Caco-2 (cell line): ENCODE measurements at regions not wholly inside any gene's neighbourhood (a gene's known extent, or its start where the extent isn't known, plus 50 kb on each side); places are given as distances from the start of the nearest gene placed in this dataset.

Experiments used
- BruUV-seq: library from RNA; stranded (reverse); fragments of 400-500 nt; replicated peaks from 2 replicates; lab custom pipeline; 2021; lab: Mats Ljungman, UMichigan
- CTCF ChIA-PET: fragments of 300-600 bp; sonication (Branson Sonifier 250); formaldehyde crosslinking; loops from one replicate; lab custom pipeline; 2022; ENCODE audit warnings: antibody characterized with exemption; lab: Charles Lee
- POLR2A ChIA-PET: fragments of 300-600 bp; sonication (Branson Sonifier 250); formaldehyde crosslinking; loops from one replicate; lab custom pipeline; 2022; ENCODE audit warnings: antibody characterized with exemption; lab: Charles Lee
- DNase-seq, 2 experiments: peaks; one replicate each; pipeline versions ENCODE4 v3.0.0 to v3.0.0-alpha.2; 2020 to 2022
- H3K27me3 ChIP-seq: replicated peaks from 2 replicates; pipeline ENCODE4 v1.6.0; 2011; ENCODE audit warnings: low read length; ENCODE audit not compliant: control insufficient read depth, insufficient read depth
- H3K36me3 ChIP-seq: 2 replicates; pipeline ENCODE4 v1.5.1; 2011; ENCODE audit warnings: low read length; ENCODE audit not compliant: control insufficient read depth, insufficient read depth
- H3K4me1 ChIP-seq: fragments of 250-450 bp; sonication (Bioruptor Pico); 2 replicates; pipeline ENCODE4 v1.5.1; 2020; ENCODE audit warnings: mild to moderate bottlenecking
- H3K4me3 ChIP-seq: 2 replicates; pipeline ENCODE4 v1.5.1; 2011; ENCODE audit warnings: low read depth, mild to moderate bottlenecking, control low read depth, low read length
- H3K9me3 ChIP-seq: fragments of 250-450 bp; sonication (Bioruptor Pico); 2 replicates; pipeline ENCODE4 v1.5.1; 2020; ENCODE audit warnings: mild to moderate bottlenecking, moderate library complexity
- H3K27ac Mint-ChIP-seq: one replicate; pipeline ENCODE4 v1.8.0; 2022; ENCODE audit warnings: mixed read lengths; ENCODE audit not compliant: unreplicated experiment
- H3K27me3 Mint-ChIP-seq: one replicate; pipeline ENCODE4 v1.8.0; 2022; ENCODE audit warnings: mixed read lengths; ENCODE audit not compliant: insufficient read depth, unreplicated experiment
- H3K36me3 Mint-ChIP-seq: one replicate; pipeline ENCODE4 v1.8.0; 2022; ENCODE audit warnings: mild to moderate bottlenecking, mixed read lengths; ENCODE audit not compliant: insufficient read depth, unreplicated experiment
- H3K4me1 Mint-ChIP-seq: one replicate; pipeline ENCODE4 v1.8.0; 2022; ENCODE audit warnings: low read depth, mixed read lengths; ENCODE audit not compliant: unreplicated experiment
- H3K4me3 Mint-ChIP-seq: one replicate; pipeline ENCODE4 v1.8.0; 2022; ENCODE audit warnings: mild to moderate bottlenecking, moderate library complexity, mixed read lengths; ENCODE audit not compliant: unreplicated experiment
- H3K9me3 Mint-ChIP-seq: one replicate; pipeline ENCODE4 v1.8.0; 2022; ENCODE audit warnings: mixed read lengths; ENCODE audit not compliant: unreplicated experiment
- CTCF ChIP-seq, 2 experiments: fragments of 200-600 bp in 1 of 2; IDR thresholded peaks; 1 replicate in 1 of 2; 2 replicates in 1 of 2; pipeline versions ENCODE4 v1.5.1 to v1.8.0; 2011 to 2022; ENCODE audit warnings: antibody characterized with exemption in 1 of 2, control low read depth in 1 of 2, inconsistent platforms in 1 of 2, low read depth in 1 of 2, low read length in 1 of 2, mild to moderate bottlenecking in 1 of 2, moderate library complexity in 1 of 2; ENCODE audit not compliant: insufficient read depth in 1 of 2, severe bottlenecking in 1 of 2, unreplicated experiment in 1 of 2
- intact Hi-C: fragments of 100-400 bp; cut with micrococcal nuclease; formaldehyde crosslinking; loops from one replicate; pipeline ENCODE4 v1.10.0; 2022; ENCODE audit not compliant: unreplicated experiment

- POLR2A ChIA-PET, result no interaction called here
- Histone ChIP-seq H3K36me3 (no peaks in the 10 kb centered on the region), H3K4me3 (no peak overlapping the region), H3K27me3 (no peaks in the 10 kb centered on the region), H3K4me1 (no peaks in the 10 kb centered on the region), H3K9me3 (no peaks in the 10 kb centered on the region)
- Mint-ChIP-seq H3K4me3 (no peak overlapping the region), H3K27me3 (peaks cover 2% of the 10 kb centered on the region), H3K27ac (no peak overlapping the region), H3K36me3 (no peaks in the 10 kb centered on the region), H3K9me3 (no peaks in the 10 kb centered on the region), H3K4me1 (no peaks in the 10 kb centered on the region)
- CTCF ChIA-PET, result no interaction called here
- intact Hi-C loops, result no loop called here
- no peak for TF ChIP-seq CTCF (IDR thresholded peaks at IDR 0.05; ENCODE audit: insufficient read depth in 1 of 2, low read depth in 1 of 2, low read length in 1 of 2, severe bottlenecking in 1 of 2, unreplicated experiment in 1 of 2)
- no peak for DNase-seq
- no TSS peak for BruUV-seq
These were observed 916.3 kb upstream of the WWC1 start for GRCh38 chr5:167375125-167375524.

GRCh38 chr5:167378894-167379723 lies 912.3 kb upstream of the WWC1 start:
- ChIA-PET POLR2A (no interaction called here), CTCF (interaction anchor here (0.7 kb wide), 1 partner anchor 478 kb away, joined by 4 read pairs; no protein-coding TSS in a partner anchor)
- Histone ChIP-seq H3K27me3 (no peaks in the 10 kb centered on the region), H3K4me3 (no peak overlapping the region), H3K36me3 (no peaks in the 10 kb centered on the region), H3K9me3 (no peaks in the 10 kb centered on the region), H3K4me1 (no peaks in the 10 kb centered on the region)
- TF ChIP-seq CTCF (IDR thresholded peaks at IDR 0.05; ENCODE audit: insufficient read depth in 1 of 2, low read depth in 1 of 2, low read length in 1 of 2, severe bottlenecking in 1 of 2, unreplicated experiment in 1 of 2), result no peak
- no peak for DNase-seq
- Mint-ChIP-seq H3K4me1 (no peaks in the 10 kb centered on the region), H3K27ac (no peak overlapping the region), H3K36me3 (no peaks in the 10 kb centered on the region), H3K27me3 (peaks cover 3% of the 10 kb centered on the region), H3K4me3 (no peak overlapping the region), H3K9me3 (no peaks in the 10 kb centered on the region)
- no TSS peak for BruUV-seq
- intact Hi-C loops, result no loop called here

- intact Hi-C loops, result no loop called here
- TF ChIP-seq CTCF (IDR thresholded peaks at IDR 0.05; ENCODE audit: insufficient read depth in 1 of 2, low read depth in 1 of 2, low read length in 1 of 2, severe bottlenecking in 1 of 2, unreplicated experiment in 1 of 2), result no peak
- H3K27ac Mint-ChIP-seq, result no peak overlapping the region
- no peaks in the 10 kb centered on the region for H3K27me3 ChIP-seq
- ChIA-PET POLR2A (no interaction called here), CTCF (no interaction called here)
- no peak overlapping the region for H3K4me3 ChIP-seq
- H3K36me3 ChIP-seq, result no peaks in the 10 kb centered on the region
- peaks cover 8% of the 10 kb centered on the region for H3K27me3 Mint-ChIP-seq
- DNase-seq, result no peak
- no TSS peak for BruUV-seq
- H3K4me3 Mint-ChIP-seq, result no peak overlapping the region
- H3K4me1 ChIP-seq, result no peaks in the 10 kb centered on the region
- H3K36me3 Mint-ChIP-seq, result no peaks in the 10 kb centered on the region
- H3K4me1 Mint-ChIP-seq, result no peaks in the 10 kb centered on the region
- H3K9me3 ChIP-seq, result no peaks in the 10 kb centered on the region
- H3K9me3 Mint-ChIP-seq, result no peaks in the 10 kb centered on the region
These were observed 910.0 kb upstream of the WWC1 start for GRCh38 chr5:167381457-167381856.
